Suprapubic skin (tissue), 4 donors: ENCODE measurements at regions not wholly inside any gene's neighbourhood (a gene's known extent, or its start where the extent isn't known, plus 50 kb on each side); places are given as distances from the start of the nearest gene placed in this dataset.

Experiments
- DNase-seq, 2 donors: peaks; one replicate each; pipeline ENCODE4 v3.0.0-alpha.2; 2019; ENCODE audit warnings: low spot score in 2 of 2
- H3K27ac ChIP-seq: fragments of 200-600 bp; sonication (generic); one replicate; pipeline ENCODE4 v1.5.1; 2019
- H3K27me3 ChIP-seq: fragments of 200-600 bp; sonication (generic); one replicate; pipeline ENCODE4 v1.5.1; 2019
- H3K36me3 ChIP-seq: fragments of 200-600 bp; sonication (generic); one replicate; pipeline ENCODE4 v1.5.1; 2019
- H3K4me1 ChIP-seq: fragments of 200-600 bp; sonication (generic); one replicate; pipeline ENCODE4 v1.5.1; 2019
- H3K4me3 ChIP-seq: fragments of 200-600 bp; sonication (generic); one replicate; pipeline ENCODE4 v1.5.1; 2019; ENCODE audit warnings: mild to moderate bottlenecking
- H3K9me3 ChIP-seq: fragments of 200-600 bp; sonication (generic); one replicate; pipeline ENCODE4 v1.5.1; 2019
- EP300 ChIP-seq: sonication (generic); formaldehyde crosslinking; IDR thresholded peaks from one replicate; pipeline ENCODE4 v1.6.1; 2017; ENCODE audit warnings: antibody characterized with exemption
- POLR2A ChIP-seq, 2 donors: fragments of 450-650 bp; IDR thresholded peaks; one replicate each; pipeline ENCODE4 v1.6.1; 2017; ENCODE audit warnings: antibody characterized with exemption in 2 of 2, mild to moderate bottlenecking in 2 of 2, moderate library complexity in 2 of 2
- POLR2AphosphoS5 ChIP-seq, 3 donors: sonication (generic); formaldehyde crosslinking; IDR thresholded peaks; one replicate each; pipeline ENCODE4 v1.6.1; 2017; ENCODE audit warnings: antibody characterized with exemption in 3 of 3
- WGBS: methylation state at CpG from one replicate; pipeline ENCODE4 v1.1.5; 2018; 5-methylcytosine and 5-hydroxymethylcytosine counted together
- TF ChIP-seq, protein P1 (sequence below), 2 donors: fragments of 200-600 bp in 1 of 2; fragments of 450-650 bp in 1 of 2; sonication (generic) in 1 of 2; IDR thresholded peaks; one replicate each; pipeline ENCODE4 v1.5.1; 2016 to 2019; ENCODE audit warnings: antibody characterized with exemption in 2 of 2, mild to moderate bottlenecking in 1 of 2, moderate library complexity in 1 of 2

DNA sequence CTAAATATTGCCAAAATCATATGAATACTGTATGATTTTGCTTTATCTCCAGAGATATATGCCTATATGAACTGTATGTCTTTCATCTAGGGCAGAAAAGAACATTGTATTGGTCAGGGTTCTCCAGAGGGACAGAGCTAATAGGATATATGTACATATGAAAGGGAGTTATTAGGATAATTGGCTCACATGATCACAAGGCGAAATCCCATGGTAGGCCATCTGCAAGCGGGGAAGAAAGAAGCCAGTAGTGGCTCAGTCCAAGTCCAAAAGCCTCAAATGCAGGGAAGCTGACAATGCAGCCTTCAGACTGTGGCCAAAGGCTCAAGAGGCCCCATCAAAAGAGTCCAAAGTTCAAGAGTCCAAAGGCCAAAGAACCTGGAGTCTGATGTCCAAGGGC, 209.9 kb downstream of the RNF144A start:
- DNase-seq = no peak
- no peaks in the 10 kb centered on the region for H3K9me3 ChIP-seq
- no peak overlapping the region for H3K4me3 ChIP-seq
- no peaks in the 10 kb centered on the region for H3K4me1 ChIP-seq
- 91% methylated on average over 2 of the region's 2 CpGs for WGBS
- TF ChIP-seq POLR2AphosphoS5 (IDR thresholded peaks at IDR 0.05) (no peak), EP300 (no peak)
- no peaks in the 10 kb centered on the region for H3K27me3 ChIP-seq
- H3K27ac ChIP-seq = no peak overlapping the region
- H3K36me3 ChIP-seq = no peaks in the 10 kb centered on the region

- Histone ChIP-seq H3K4me3 (no peak overlapping the region), H3K27ac (no peak overlapping the region), H3K36me3 (no peaks in the 10 kb centered on the region), H3K9me3 (no peaks in the 10 kb centered on the region), H3K4me1 (no peaks in the 10 kb centered on the region), H3K27me3 (no peaks in the 10 kb centered on the region)
- DNase-seq = no peak
- TF ChIP-seq, protein P1, sequence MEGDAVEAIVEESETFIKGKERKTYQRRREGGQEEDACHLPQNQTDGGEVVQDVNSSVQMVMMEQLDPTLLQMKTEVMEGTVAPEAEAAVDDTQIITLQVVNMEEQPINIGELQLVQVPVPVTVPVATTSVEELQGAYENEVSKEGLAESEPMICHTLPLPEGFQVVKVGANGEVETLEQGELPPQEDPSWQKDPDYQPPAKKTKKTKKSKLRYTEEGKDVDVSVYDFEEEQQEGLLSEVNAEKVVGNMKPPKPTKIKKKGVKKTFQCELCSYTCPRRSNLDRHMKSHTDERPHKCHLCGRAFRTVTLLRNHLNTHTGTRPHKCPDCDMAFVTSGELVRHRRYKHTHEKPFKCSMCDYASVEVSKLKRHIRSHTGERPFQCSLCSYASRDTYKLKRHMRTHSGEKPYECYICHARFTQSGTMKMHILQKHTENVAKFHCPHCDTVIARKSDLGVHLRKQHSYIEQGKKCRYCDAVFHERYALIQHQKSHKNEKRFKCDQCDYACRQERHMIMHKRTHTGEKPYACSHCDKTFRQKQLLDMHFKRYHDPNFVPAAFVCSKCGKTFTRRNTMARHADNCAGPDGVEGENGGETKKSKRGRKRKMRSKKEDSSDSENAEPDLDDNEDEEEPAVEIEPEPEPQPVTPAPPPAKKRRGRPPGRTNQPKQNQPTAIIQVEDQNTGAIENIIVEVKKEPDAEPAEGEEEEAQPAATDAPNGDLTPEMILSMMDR (IDR thresholded peaks at IDR 0.05) = no peak
- TF ChIP-seq POLR2A (IDR thresholded peaks at IDR 0.05) (no peak), EP300 (no peak), POLR2AphosphoS5 (IDR thresholded peaks at IDR 0.05) (no peak)
Observed at GRCh38 chr2:7127687-7128086, 210.5 kb downstream of the RNF144A start.

- no peaks in the 10 kb centered on the region for H3K36me3 ChIP-seq
- no peak for DNase-seq
- no peak overlapping the region for H3K4me3 ChIP-seq
- H3K27ac ChIP-seq = no peak overlapping the region
- H3K27me3 ChIP-seq = no peaks in the 10 kb centered on the region
- H3K9me3 ChIP-seq = no peaks in the 10 kb centered on the region
- WGBS = 84% methylated on average over 5 of the region's 5 CpGs
- no peak for TF ChIP-seq POLR2AphosphoS5 (IDR thresholded peaks at IDR 0.05)
- no peak for TF ChIP-seq POLR2A (IDR thresholded peaks at IDR 0.05)
- TF ChIP-seq, protein P1 (IDR thresholded peaks at IDR 0.05) = no peak
- TF ChIP-seq EP300 = no peak
- H3K4me1 ChIP-seq = no peaks in the 10 kb centered on the region
Observed at GRCh38 chr2:7131261-7131660, 214.0 kb downstream of the RNF144A start.

- Histone ChIP-seq H3K36me3 (no peaks in the 10 kb centered on the region), H3K9me3 (no peaks in the 10 kb centered on the region), H3K4me1 (no peaks in the 10 kb centered on the region), H3K27me3 (no peaks in the 10 kb centered on the region), H3K4me3 (no peak overlapping the region), H3K27ac (no peak overlapping the region)
- TF ChIP-seq, protein P1 (IDR thresholded peaks at IDR 0.05) = no peak
- TF ChIP-seq POLR2A (IDR thresholded peaks at IDR 0.05) (no peak), EP300 (no peak), POLR2AphosphoS5 (IDR thresholded peaks at IDR 0.05) (no peak)
- 92% methylated on average over 3 of the region's 3 CpGs for WGBS
- DNase-seq = no peak
Observed at GRCh38 chr2:7132753-7133152, 215.5 kb downstream of the RNF144A start.

DNA sequence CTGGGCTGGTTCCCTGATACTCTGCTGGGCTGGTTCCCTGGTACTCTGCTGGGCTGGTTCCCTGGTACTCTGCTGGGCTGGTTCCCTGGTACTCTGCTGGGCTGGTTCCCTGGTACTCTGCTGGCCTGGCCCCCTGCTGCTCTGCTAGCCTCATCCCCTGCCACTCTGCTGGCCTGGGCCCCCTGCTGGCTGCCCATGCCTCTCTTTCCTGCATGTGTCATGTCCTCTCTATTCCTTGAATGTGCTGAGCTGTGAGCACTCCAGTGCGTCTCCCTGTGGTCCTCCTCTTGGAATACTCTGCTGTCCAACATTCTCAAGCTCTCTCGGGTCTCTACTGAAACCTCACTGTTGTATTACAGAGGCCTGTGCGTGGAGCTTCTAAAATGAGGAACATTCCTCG, 216.3 kb downstream of the RNF144A start:
- Histone ChIP-seq H3K27me3 (no peaks in the 10 kb centered on the region), H3K4me1 (no peaks in the 10 kb centered on the region), H3K4me3 (no peak overlapping the region), H3K27ac (no peak overlapping the region), H3K36me3 (no peaks in the 10 kb centered on the region), H3K9me3 (no peaks in the 10 kb centered on the region)
- DNase-seq = no peak
- WGBS = 97% methylated on average over 4 of the region's 4 CpGs
- TF ChIP-seq POLR2A (IDR thresholded peaks at IDR 0.05) (no peak), POLR2AphosphoS5 (IDR thresholded peaks at IDR 0.05) (no peak), EP300 (no peak)
- TF ChIP-seq, protein P1 (IDR thresholded peaks at IDR 0.05) = no peak

- Histone ChIP-seq H3K27ac (no peak overlapping the region), H3K9me3 (no peaks in the 10 kb centered on the region), H3K4me1 (no peaks in the 10 kb centered on the region), H3K4me3 (no peak overlapping the region), H3K27me3 (no peaks in the 10 kb centered on the region), H3K36me3 (no peaks in the 10 kb centered on the region)
- no peak for DNase-seq
- 41% methylated on average over 1 of the region's 1 CpG for WGBS
- no peak for TF ChIP-seq EP300
- TF ChIP-seq POLR2A (IDR thresholded peaks at IDR 0.05) = no peak
- no peak for TF ChIP-seq POLR2AphosphoS5 (IDR thresholded peaks at IDR 0.05)
- TF ChIP-seq, protein P1 (IDR thresholded peaks at IDR 0.05) = no peak
Observed at GRCh38 chr2:7140306-7140705, 223.1 kb downstream of the RNF144A start.
